ENCODE measurements at regions not wholly inside any gene's neighbourhood (a gene's known extent, or its start where the extent isn't known, plus 50 kb on each side); places are given as distances from the start of the nearest gene placed in this dataset.

DNA sequence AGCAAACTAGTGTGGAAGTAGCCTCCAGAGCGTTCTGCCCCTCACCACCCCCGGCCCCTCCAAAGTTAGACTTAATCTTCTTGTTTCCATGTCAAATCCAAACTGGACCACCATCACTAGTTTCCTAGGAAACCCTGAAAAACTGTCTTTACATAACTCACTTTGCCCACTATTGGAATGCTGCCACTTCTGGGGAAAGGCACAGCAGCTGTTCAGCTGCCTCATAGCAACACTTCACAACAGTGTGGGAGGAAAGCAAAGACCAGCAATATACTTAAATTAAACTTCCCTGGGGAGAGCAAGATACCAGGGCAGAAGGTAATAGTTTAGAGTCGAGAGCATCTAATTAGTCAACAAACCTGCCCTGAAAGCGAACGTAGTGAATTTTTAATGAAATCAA lies 452.2 kb downstream of the KCNJ2 start:
- DNase-seq (no peak), ATAC-seq (peak in 4 of 8 donors; percentile 58 to 70 (median 60))
- TF ChIP-seq CTCF (IDR thresholded peaks at IDR 0.05) = no peak
- Histone ChIP-seq H3K27ac (no peak overlapping the region), H3K36me3 (no peaks in the 10 kb centered on the region), H3K27me3 (no peaks in the 10 kb centered on the region), H3K4me3 (no peak overlapping the region), H3K9me3 (no peaks in the 10 kb centered on the region), H3K4me1 (peaks cover 0 to 14% (median 4%) of the 10 kb centered on the region in 9 donors)
- 56 to 59% methylated on average over 5 of the region's 5 CpGs for WGBS, 2 donors
- intact Hi-C loops (cut with DNase I) = loop anchor here in 9 of 10 donors (2.0 to 10.0 kb wide), 15 partner anchors 57 to 1097 kb away; partner anchors contain the start of gene KCNJ2 (in 5 of the 9)

GRCh38 chr17:70622368-70623260 lies 453.3 kb downstream of the KCNJ2 start:
- ATAC-seq (peak in 7 of 8 donors; percentile 55 to 84 (median 71)), DNase-seq (peak; percentile 37 to 50)
- no peak overlapping the region for H3K27ac ChIP-seq
- peaks cover 0 to 14% (median 4%) of the 10 kb centered on the region in 9 donors for H3K4me1 ChIP-seq
- no peaks in the 10 kb centered on the region for H3K9me3 ChIP-seq
- WGBS, 2 donors = 38 to 48% methylated on average over 12 of the region's 12 CpGs
- intact Hi-C loops (cut with DNase I) = loop anchor here in 9 of 10 donors (2.0 to 10.0 kb wide), 16 partner anchors 58 to 1098 kb away; partner anchors contain the start of gene KCNJ2 (in 5 of the 9)
- H3K27me3 ChIP-seq = no peaks in the 10 kb centered on the region
- H3K4me3 ChIP-seq = peak overlapping the region in 2 of 10 donors; percentile 2 to 7
- no peaks in the 10 kb centered on the region for H3K36me3 ChIP-seq
- TF ChIP-seq CTCF (IDR thresholded peaks at IDR 0.05) = peak; percentile 7 to 66 (median 57)

- no peak overlapping the region for H3K4me3 ChIP-seq
- intact Hi-C loops (cut with DNase I) = loop anchor here in 9 of 10 donors (2.0 to 10.0 kb wide), 15 partner anchors 59 to 1099 kb away; partner anchors contain the start of gene KCNJ2 (in 5 of the 9)
- no peak for ATAC-seq
These were observed 454.9 kb downstream of the KCNJ2 start for GRCh38 chr17:70624211-70624610.

More at GRCh38 chr17:70624211-70624610, 454.9 kb downstream of the KCNJ2 start:
- TF ChIP-seq CTCF (IDR thresholded peaks at IDR 0.05) = no peak
- Histone ChIP-seq H3K36me3 (no peaks in the 10 kb centered on the region), H3K27ac (no peak overlapping the region), H3K4me1 (peaks cover 0 to 14% (median 4%) of the 10 kb centered on the region in 9 donors), H3K9me3 (no peaks in the 10 kb centered on the region), H3K27me3 (no peaks in the 10 kb centered on the region)
- no peak for DNase-seq
